ENCODE measurements at regions not wholly inside any gene's neighbourhood (a gene's known extent, or its start where the extent isn't known, plus 50 kb on each side); places are given as distances from the start of the nearest gene placed in this dataset.

DNA sequence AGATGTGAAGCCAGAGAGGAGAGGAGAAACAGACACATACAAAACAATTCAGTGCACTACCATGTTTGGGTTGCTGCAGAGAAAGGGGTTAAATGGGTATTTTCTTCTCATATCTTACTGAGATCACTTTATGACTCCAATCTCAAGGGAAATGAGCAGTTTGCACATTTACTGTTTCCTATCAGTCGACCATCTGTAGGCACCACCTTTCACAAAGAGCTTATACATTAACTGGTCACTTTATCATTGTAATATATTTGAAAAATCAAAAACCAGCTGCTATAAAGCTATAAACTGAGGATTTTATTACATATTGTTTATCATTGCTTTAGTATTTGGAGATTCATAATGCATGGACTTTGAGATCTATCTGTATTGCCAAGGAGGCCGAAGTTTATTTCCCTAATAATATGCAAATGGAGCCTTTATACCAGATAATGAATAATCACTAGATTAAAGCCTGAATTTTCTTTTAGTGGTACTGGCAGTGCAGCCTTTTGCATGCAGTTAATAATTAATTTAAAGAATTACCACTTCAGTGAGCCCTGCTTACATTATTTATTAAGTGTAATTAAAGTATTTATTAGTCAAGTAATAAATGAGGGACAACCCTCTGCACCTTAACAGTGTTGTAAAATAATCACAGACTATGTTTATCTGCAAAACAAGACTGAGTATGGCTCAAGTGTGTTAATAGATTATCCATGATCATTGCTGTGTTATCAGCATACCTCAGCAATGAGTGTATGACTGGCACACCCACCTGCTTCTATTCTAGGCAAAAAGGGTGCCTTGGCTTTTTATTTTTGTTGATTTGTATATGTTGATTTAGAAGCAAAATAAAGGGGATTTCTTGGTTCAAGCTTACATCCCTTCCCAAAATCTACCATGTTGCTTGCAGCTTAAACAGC is 167.7 kb upstream of the SLC14A2 start:
- Histone ChIP-seq H3K4me1 (no peaks in the 10 kb centered on the region), H3K36me3 (no peaks in the 10 kb centered on the region), H3K9me3 (no peaks in the 10 kb centered on the region), H3K27ac (peak overlapping the region in 1 of 2 donors; percentile 12), H3K4me3 (no peak overlapping the region), H3K27me3 (no peaks in the 10 kb centered on the region)
- no peak for DNase-seq (ENCODE audit: low spot score in 2 of 2)
- TF ChIP-seq, protein P1, sequence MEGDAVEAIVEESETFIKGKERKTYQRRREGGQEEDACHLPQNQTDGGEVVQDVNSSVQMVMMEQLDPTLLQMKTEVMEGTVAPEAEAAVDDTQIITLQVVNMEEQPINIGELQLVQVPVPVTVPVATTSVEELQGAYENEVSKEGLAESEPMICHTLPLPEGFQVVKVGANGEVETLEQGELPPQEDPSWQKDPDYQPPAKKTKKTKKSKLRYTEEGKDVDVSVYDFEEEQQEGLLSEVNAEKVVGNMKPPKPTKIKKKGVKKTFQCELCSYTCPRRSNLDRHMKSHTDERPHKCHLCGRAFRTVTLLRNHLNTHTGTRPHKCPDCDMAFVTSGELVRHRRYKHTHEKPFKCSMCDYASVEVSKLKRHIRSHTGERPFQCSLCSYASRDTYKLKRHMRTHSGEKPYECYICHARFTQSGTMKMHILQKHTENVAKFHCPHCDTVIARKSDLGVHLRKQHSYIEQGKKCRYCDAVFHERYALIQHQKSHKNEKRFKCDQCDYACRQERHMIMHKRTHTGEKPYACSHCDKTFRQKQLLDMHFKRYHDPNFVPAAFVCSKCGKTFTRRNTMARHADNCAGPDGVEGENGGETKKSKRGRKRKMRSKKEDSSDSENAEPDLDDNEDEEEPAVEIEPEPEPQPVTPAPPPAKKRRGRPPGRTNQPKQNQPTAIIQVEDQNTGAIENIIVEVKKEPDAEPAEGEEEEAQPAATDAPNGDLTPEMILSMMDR (IDR thresholded peaks at IDR 0.05): no peak
- TF ChIP-seq POLR2A (IDR thresholded peaks at IDR 0.05) (no peak), POLR2AphosphoS5 (IDR thresholded peaks at IDR 0.05) (no peak)
- intact Hi-C loops (cut with DNase I; ENCODE audit: low total_unique reads): no loop called here

DNA sequence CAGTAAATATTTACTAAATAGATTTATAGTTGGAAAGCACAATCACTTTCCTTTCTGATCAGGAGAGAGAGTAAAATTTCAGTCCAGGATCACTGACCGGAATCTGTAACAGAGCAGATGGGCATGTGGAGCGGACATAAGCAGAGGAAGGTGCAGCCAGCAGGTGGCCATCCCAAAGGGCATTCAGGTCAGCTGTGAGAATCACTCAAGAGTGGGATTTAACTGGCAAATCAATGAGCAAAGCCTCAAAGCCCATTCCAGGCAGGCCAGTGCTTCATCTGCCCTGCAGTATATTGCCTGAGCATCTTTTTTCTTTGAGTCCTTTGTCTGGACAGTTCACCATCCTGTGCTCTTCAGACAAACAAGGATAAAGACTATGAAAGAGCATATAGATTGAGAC is 166.4 kb upstream of the SLC14A2 start:
- TF ChIP-seq, protein P1 (IDR thresholded peaks at IDR 0.05): no peak
- no peak for TF ChIP-seq POLR2AphosphoS5 (IDR thresholded peaks at IDR 0.05)
- no peak for TF ChIP-seq POLR2A (IDR thresholded peaks at IDR 0.05)
- no peaks in the 10 kb centered on the region for H3K4me1 ChIP-seq
- intact Hi-C loops (cut with DNase I; ENCODE audit: low total_unique reads): no loop called here
- no peak for DNase-seq (ENCODE audit: low spot score in 2 of 2)
- no peak overlapping the region for H3K4me3 ChIP-seq
- H3K36me3 ChIP-seq: no peaks in the 10 kb centered on the region
- H3K9me3 ChIP-seq: no peaks in the 10 kb centered on the region
- no peaks in the 10 kb centered on the region for H3K27me3 ChIP-seq
- H3K27ac ChIP-seq: peak overlapping the region; percentile 63 to 83

DNA sequence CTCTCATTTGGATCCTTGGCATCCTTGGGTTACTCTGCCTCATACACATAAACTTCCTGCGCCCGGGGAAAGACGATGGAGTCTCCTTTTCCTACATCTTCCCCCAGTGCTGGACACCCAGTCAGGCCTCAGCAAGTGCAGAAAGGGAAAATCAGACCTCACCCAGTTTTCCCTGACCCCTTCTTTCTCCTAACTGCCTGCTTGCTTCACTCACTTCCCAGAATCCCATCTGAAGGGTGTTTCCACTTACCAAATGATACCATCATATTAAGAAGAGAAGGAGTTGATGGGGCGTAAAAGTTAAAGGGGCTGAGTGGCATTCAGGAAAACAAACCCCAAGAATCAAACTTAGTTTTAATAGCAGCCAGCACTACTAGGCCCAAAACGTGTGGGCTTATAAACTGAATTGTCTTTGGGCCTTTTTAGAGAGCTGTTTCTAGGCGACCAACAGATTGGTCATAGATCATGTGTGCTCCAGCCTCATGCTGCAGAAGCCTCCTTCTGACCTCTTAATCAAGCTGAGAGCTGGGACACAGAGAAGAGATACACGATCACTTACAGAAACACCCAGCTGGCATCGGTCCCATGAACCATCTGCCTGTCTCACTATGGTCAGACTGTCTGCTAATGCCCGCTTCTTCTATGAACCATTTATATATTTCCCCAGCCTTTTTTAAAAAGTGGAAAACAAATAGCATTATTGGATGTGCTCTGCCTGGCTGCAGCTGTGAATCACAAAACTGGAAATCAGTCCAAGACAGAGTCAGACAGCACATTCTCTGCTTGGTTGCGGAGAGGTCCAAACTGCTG is 165.7 kb upstream of the SLC14A2 start:
- H3K27me3 ChIP-seq: no peaks in the 10 kb centered on the region
- no peaks in the 10 kb centered on the region for H3K4me1 ChIP-seq
- intact Hi-C loops (cut with DNase I; ENCODE audit: low total_unique reads): no loop called here
- no peak overlapping the region for H3K4me3 ChIP-seq
- peak in 1 of 2 donors; percentile 24 for DNase-seq (ENCODE audit: low spot score in 2 of 2)
- TF ChIP-seq POLR2AphosphoS5 (IDR thresholded peaks at IDR 0.05) (no peak), POLR2A (IDR thresholded peaks at IDR 0.05) (no peak)
- TF ChIP-seq, protein P1 (IDR thresholded peaks at IDR 0.05): no peak
- no peaks in the 10 kb centered on the region for H3K36me3 ChIP-seq
- no peaks in the 10 kb centered on the region for H3K9me3 ChIP-seq
- H3K27ac ChIP-seq: peak overlapping the region; percentile 63 to 83

GRCh38 chr18:45456090-45457021 is 158.9 kb upstream of the SLC14A2 start:
- no peak for DNase-seq (ENCODE audit: low spot score in 2 of 2)
- no peak for TF ChIP-seq POLR2A (IDR thresholded peaks at IDR 0.05)
- TF ChIP-seq, protein P1 (IDR thresholded peaks at IDR 0.05): no peak
- TF ChIP-seq POLR2AphosphoS5 (IDR thresholded peaks at IDR 0.05): no peak
- Histone ChIP-seq H3K9me3 (no peaks in the 10 kb centered on the region), H3K27ac (no peak overlapping the region), H3K36me3 (no peaks in the 10 kb centered on the region), H3K27me3 (no peaks in the 10 kb centered on the region), H3K4me3 (no peak overlapping the region), H3K4me1 (no peaks in the 10 kb centered on the region)
- intact Hi-C loops (cut with DNase I; ENCODE audit: low total_unique reads): no loop called here

All from breast epithelium (tissue), 4 donors.